OCI-M2 (cell line): ENCODE measurements at regions not wholly inside any gene's neighbourhood (a gene's known extent, or its start where the extent isn't known, plus 50 kb on each side); places are given as distances from the start of the nearest gene placed in this dataset.
"Not testable (repeated sequence)": the region's sequence is repeated elsewhere in the genome, so short reads cannot be mapped to it uniquely, and the experiment has no call there.

ENCODE experiments used
- DNase-seq: peaks from one replicate; lab custom pipeline; 2025; ENCODE audit not compliant: unreplicated experiment; lab: John Stamatoyannopoulos, UW

DNA sequence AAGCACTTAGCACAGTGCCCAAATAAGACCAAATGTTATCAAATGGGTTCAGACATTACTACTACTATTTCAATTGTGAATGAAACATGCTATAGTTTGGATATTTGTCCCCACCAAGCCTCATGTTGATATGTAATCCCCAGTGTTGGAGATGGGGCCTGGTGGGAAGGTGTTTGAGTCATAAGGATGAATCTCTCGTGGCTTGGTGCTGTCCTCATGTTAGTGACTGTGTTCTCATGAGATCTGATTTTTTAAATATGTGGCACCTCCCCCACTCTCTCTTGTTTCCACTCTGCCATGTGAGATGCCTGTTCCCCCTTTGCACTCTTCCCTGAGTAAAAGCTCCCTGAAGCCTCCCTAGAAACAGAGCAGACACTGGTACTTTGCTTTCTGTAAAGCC is 148.7 kb upstream of the TGFBR2 start:
- no peak for DNase-seq

DNA sequence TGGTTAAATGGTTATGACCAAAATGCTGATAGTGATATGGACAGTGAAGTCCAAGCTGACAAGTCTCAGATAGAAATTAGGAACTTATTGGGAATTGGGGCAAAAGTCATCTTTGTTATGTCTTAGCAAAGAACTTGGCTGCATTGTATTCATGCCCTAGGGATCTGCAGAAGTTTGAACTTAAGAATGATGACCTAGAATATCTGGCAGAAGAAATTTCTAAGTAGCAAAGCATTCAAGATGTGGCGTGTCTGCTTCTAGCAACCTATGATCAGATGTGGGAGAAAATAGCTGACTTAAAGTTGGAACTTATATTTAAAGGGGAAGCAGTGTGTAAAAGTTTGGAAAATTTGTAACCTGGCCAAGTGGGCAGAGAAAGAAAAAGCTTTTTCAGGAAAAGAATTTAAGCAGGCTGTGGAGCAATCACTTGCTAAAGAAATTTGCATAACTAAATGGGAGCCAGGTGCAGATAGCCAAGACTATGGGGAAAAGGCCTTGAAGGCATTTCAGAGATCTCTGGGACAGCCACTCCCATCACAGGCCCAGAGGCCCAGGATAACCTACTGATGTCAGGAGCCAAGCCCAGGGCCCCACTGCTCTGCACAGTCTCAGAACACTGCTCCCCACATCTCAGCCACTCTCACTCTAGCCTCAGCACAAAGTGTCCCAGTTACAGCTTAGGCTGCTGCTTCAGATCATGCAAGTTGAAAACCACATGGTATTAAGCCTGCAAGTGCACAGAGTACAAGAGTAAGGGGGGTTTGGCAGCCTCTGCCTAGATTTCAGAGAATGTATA is 147.8 kb upstream of the TGFBR2 start:
- DNase-seq, result no peak

DNA sequence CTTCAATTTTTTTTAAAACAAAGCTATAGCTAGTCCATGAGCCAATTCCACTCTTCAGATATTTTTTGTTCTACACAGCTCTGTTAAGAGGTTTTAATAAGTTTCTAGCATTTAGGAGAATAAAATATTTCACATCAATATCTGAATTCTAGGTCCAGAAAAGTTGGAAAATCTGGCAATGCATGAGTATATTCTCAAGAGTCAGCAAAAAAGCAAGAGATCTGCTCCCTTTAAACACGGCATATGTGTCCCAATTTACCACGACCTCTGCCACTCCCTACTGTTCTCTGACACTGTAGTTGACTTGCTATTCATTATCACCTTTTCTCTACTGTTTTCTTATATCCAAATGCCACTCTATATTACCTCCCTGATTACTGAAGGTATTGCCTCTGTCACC is 145.1 kb upstream of the TGFBR2 start:
- DNase-seq, result no peak

DNA sequence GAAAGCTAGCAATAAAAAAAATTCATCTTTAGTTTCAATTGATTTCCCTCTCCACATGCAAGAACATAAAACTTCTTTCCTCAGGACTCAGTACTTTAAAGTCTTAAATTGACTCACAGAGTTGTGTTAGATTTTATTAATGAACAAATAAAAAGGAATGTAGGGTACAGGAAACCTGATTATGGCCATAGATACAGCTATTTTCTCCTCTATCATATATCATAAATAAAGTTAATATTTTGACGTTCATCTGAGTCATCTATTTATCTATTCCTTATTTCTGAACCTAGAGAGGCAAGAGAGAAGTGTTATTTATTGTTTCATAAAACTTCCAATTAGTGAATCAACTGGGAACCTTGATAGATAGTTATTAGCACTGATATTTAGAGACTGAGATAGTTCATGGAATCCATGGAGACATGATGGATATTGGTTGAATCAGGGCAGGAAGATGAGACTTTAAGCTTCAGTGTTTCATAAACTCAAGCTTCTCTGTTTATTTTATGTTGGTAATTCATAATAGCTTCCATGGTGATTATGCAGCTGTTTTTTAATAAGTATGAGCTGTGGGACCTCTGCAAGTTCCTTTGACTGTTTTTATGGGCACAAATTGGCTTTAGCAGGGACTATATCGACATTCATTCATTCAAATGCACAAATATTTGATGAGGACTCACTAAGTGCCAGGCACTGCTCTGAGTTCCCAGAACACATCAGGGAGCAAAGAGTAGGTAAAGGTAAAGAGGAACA is 143.5 kb upstream of the TGFBR2 start:
- no peak for DNase-seq

DNA sequence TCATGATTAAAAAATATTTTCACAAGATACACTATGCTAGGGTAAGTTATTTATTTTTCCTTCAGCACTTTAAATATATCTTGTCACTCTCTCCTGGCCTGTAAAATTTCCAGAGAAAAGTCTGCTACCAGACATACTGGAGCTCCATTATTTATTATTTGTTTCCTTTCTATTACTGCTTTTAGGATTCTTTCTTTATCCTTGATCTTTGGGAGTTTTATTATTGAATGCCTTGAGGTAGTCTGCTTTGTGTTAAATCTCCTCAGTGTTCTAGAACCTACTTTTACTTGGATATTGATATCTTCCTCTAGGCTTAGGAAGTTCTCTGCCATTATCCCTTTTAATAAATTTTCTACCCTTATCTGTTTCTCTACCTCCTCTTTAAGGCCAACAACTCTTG is 142.0 kb upstream of the TGFBR2 start:
- no peak for DNase-seq

DNA sequence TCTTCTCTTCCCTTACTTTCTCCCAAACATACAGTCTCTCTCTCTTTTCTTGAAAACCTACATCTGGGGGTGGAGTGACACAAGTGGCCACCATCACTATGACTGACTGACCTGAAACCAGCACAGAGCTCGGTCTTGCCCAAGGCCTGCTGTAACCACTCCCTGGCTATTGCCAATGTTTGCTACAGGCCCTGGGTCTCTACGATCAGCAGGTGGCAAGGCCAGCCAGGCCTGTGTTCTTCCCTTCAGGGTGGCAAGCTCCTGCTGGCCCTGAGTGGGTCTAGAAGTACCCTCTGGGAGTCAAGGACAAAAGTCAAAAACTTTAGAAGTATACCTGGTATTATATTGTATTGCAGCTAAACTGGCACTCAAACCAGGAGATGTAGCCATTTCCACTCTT is 140.9 kb upstream of the TGFBR2 start:
- no peak for DNase-seq

DNA sequence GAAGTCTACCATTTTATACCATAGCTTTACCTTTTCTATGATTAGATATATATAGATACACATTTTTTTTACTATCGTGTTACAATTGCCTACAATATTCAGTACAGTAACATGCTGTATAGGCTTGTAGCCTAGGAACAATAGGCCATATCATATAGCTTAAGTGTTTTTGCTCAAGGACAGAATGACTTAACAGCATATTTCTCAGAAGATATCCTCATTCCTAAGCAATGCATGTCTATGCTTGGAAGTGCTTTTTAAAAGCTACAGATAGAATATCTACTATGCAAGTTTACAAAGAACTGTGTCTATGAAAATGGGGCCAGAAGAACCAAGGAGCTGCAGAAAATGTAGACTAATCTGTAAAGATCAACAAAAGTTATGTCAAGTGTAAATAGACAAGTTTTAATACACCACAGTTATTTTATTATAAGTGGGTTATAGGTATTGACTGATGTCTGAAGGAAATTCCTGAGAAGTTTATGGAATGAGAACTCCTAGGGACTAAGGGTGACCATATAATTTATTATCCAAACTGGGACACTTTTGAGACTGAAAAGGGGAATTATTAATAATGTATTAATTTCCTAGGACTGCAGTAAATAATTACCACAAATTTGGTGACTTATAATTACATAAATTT is 138.7 kb upstream of the TGFBR2 start:
- no peak for DNase-seq

DNA sequence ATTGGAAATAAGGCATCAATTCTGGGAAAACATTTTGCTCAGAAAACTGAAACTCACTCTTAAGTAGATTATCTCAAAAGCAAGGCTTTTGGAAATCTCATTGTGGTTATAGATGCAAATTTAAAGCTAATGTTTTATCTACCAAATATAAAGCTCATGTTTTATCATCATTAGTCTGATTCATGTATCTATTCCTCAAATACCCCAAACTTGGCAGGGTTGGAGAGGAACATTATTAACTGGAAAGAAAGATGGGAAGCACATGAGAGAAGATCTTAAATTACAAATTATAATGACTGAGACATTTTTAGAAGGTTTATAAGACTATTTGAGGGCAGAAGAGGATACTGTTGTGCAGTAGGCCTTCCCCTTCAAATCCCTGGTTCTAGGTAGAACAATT is 137.3 kb upstream of the TGFBR2 start:
- no peak for DNase-seq

DNA sequence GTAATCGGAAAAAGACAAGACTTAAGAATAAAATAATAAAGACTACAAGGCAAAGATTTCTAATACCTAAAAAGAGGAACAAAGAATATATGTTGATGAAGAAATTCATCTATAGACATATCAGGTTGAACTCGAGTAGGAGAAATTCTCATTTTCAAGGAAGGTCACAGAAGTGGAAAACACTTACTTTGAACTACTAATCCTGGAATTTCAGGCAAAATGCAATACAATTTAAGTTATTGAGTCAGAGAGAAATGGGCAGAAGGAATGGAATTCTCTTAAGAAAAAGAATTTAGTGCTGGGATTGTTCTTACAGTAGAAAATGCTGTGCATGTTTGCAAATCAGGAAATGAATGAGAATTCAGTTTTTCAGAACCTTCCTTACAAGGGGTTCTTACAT is 135.9 kb upstream of the TGFBR2 start:
- DNase-seq, result no peak

DNA sequence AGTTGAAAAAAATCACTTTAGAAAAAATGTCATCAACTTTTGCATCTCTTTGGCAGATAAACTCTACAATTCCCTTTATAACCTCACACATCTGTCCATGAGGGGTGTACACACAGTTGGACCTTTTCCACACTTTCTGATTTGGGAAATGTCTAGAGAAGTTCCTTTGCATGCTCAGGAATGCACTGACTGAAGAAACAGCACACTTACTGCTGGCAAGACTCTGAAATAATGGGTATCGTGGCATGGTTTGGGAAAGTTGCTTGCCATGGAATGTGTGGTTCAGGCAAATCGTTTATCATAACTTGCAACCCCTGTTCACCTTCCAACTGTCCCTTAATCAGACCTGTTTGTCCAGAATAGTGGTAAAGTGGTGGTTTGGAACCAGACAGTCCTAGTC is 135.3 kb upstream of the TGFBR2 start:
- DNase-seq, result no peak

DNA sequence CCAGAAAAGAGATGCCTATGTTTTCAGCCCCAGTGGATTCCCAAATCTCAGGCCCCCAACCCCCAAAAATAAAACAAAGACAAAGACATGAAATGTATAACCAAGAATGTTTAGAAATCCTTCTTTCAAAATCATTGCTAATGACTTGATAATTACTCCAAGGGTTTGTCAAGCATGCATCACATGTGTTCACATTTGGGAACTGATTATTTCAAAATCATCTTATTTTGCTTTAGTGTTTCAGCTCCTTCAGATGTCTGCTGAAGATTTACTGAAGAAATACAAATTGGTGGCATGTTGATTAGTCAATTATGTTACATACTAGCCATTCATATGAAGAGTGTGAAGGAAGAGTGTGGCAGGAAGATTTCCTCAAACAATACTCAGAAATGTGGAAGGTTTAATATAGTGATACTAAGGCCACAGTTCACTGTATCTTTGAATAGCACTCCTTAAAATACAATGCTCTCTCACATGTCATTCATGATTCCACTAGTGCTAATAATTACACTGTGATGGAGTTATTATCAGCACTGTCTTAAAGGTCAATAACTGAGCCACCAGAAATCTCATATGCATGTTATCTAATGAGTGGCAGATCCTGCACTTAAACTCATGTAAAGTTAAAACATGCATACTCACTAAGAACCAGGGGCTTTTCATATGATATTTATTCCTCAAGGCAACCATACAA is 134.5 kb upstream of the TGFBR2 start:
- no peak for DNase-seq

DNA sequence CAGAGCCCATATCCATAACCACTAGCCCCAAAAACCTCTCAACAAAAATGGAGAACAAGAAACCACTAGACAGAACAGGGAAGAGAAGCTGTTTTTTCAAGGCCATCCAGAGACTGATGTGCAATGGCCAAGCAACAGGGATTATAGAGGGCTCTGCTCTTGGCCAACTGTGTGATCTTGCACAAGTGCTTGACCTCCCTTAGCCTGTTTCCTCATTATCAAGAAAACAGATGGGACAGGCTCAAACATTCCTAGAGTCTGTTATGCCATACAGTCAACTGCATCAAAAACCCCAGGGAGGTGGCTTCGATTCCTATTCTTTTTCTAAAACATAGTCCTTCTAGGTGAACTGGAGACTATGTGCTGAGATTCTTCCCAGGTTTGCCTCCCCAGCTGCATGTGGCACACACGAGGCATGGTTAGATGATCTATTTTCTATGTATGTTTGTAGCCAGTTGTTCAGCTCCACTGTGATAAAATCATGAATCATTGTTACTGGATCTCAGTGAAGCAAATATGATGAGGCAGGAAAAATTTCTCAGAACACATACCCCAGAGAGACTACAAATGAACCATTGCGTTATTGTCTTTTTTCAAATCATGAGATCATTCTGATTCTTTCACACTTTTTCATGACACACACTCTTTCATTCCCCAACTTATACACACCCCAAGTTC is 132.9 kb upstream of the TGFBR2 start:
- DNase-seq, result no peak

DNA sequence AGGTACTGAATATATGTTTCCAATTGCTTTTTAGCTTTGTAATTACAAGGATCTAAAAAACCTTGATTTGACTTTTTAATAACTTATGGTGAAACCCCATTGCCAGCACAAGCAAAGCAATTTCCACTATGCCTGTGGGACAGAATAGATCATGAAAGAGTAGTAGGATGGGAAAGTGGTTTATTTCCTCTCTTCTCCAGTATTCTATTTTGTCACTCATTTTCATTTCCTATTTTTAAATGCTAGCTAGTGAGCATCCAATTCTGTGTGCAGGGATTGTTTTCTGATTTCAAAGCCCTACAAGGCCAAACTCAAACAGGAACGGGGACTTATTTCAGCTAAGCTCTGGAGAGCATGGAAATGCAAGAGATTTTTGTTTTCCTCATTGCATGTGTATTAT is 132.0 kb upstream of the TGFBR2 start:
- no peak for DNase-seq

DNA sequence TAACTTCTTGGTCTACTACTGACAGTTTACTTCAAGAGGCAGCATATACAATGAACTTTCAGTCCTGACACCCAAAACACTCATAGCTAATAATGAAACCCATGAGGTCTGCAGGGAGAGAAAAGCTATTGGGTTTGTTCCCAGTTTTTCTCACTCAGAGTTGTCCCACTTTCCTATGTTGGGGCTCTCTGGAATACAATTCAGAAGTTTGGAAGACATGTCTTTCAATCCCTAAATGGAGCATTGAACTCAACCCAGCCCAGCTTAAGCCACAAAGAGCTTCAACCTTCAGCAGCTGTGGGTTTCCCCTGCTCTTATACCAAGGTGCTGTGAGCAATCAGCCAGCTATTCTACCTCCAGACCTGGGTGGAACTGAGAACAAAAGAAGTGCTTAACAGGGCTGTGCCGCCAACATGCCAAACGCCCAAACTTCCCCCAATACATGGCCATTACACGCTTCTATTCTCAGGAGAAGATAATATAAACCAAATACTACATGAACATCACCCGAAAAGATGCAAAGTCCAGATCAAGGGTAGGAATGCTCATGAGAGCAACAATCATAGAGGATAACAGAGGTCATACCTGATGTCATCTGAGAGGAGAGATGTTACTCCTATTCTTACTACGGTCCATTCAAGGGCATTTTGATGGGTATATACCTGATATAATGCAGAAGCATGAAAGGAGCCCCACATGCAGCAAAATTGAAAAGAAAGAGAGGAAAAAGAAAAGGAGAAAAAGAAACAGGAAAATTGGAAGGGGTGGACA is 131.2 kb upstream of the TGFBR2 start:
- no peak for DNase-seq

DNA sequence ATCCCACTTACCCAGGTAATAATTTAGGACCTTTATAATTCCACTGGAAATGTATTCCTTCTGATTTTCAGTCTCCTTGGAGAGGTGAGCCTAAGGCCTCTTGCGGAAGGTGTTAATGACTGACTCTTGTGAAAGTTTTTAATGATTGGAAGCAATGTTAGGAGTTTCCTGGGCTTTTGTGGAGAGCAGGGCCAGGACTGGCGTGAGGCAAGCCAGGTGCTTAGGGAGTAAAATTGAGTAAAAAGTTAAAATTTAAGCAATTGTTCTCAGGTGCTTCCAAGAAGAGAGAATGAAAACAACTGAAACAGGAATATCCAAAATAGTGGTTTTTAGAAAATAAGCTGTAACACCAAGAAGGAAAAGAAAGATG is 130.6 kb upstream of the TGFBR2 start:
- DNase-seq, result no peak

DNA sequence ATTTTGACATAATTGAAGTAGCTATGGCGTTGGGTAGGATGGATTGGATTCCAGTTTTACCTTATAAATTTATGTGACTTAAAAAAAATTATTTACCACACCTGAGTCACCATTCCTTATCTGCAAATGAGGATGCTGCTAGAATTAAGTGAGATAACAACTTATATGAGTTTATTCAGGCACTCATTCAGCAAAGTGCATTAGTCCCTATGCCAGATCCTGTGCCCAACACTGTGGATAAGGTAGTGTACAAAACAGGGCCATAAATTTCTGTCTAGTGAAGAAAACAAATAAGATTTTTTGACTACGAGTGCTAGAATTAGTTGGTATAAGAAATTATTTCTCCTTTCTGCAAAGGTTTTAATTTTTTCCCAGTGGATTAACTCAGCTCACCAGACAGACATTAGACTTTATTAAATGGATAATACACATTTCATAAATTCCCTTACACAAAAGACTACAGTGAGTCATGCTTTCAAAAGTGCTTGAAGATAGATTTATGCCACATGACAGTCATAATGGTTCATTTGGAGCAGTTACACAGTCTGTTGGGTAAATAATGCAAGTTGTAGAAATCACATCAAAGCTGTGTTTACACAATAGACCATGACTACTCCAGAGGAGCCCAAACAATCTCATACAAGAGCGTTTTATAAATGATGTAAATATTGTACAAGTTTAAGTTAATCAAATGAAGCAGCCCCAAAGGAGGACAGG is 129.9 kb upstream of the TGFBR2 start:
- no peak for DNase-seq

DNA sequence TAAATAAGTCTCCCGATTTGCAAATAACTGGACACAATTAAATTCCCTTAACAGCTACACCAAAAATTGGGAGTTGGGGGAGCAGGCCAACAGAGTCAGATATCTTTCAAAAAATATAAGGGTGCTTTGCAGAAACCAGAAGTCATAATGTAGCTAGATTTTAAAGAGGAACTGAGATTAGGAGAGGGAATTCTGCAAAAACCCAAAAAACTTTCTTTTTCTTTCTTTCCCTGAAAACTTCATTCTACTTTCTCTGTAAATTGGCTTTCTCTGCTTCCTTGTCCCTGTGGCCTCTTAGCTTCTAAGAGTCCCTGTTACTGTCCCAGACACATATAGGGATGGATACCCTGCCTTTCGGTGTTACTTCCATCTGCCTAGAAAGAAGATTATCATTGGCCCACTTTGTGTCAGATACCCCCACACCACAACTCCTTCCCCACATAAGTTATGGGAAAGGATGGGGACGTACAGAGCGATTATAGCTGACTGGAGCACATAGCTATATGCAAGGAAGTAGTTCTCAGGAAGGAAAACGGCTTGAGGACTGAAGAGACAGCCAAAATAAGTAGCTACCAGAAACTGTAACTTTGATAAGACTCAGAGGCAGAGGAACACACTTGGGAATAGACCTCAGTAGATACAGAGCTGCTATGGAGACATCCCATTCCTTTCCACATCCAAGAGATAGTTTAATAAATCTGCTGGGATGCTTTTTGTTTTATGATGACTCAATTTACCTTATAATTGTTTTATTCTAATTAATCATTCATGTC is 129.1 kb upstream of the TGFBR2 start:
- no peak for DNase-seq

DNA sequence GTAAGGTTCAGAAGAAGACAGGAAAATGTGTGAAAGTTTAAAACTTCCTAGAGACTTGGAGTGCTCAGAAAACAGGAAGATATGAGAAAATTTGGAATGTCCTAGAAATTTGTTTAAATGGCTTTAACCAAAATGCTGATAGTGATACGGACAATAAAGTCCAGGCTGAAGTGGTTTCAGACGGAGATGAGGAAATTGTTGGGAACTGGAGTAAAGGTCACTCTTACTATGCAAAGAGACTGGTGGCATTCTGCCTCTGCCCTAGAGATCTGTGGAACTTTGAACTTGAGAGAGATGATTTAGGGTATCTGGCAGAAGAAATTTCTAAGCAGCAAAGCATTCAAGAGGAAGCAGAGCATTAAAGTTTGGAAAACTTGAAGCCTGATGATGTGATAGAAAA is 126.7 kb upstream of the TGFBR2 start:
- not testable (repeated sequence) for DNase-seq

DNA sequence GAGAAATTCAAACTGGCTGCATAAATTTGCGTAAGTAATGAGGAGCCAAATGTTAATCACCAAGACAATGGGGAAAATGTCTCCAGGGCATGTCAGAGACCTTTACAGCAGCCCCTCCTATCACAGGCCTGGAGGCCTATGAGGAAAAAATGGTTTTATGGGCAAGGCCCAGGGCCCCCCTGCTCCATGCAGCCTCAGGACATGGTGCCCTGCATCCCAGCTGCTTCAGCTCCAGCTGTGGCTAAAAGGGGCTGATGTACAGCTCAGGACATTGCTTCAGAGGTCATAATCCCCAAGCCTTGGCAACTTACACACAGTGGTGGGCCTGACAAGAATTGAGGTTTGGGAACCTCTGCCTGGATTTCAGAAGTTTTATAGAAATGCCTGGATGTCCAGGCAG is 126.2 kb upstream of the TGFBR2 start:
- DNase-seq, result not testable (repeated sequence)
